HG03575 (cell line): ENCODE measurements at regions not wholly inside any gene's neighbourhood (a gene's known extent, or its start where the extent isn't known, plus 50 kb on each side); places are given as distances from the start of the nearest gene placed in this dataset.
"Not testable (repeated sequence)": the region's sequence is repeated elsewhere in the genome, so short reads cannot be mapped to it uniquely, and the experiment has no call there.

Experiments
- ATAC-seq: cut with Tn5 transposase; IDR thresholded peaks from one replicate; pipeline ENCODE4 v1.9.1; 2021; ENCODE audit not compliant: unreplicated experiment, insufficient number of reproducible peaks, low FRiP score; ENCODE audit errors: extremely low read depth

- ATAC-seq: peak; percentile 84
Observed at GRCh38 chr5:124504081-124504916, 242.1 kb downstream of the ZNF608 start.

GRCh38 chr5:124502551-124502950 lies 243.9 kb downstream of the ZNF608 start:
- ATAC-seq: no peak

- not testable (repeated sequence) for ATAC-seq
Observed at GRCh38 chr5:124499818-124500217, 246.6 kb downstream of the ZNF608 start.

GRCh38 chr5:124496968-124497367 lies 249.5 kb downstream of the ZNF608 start:
- ATAC-seq: not testable (repeated sequence)

GRCh38 chr5:124494540-124495116 lies 251.8 kb downstream of the ZNF608 start:
- ATAC-seq: no peak

GRCh38 chr5:124492444-124493224 lies 253.8 kb downstream of the ZNF608 start:
- no peak for ATAC-seq

- not testable (repeated sequence) for ATAC-seq
Observed at GRCh38 chr5:124490315-124490714, 256.1 kb downstream of the ZNF608 start.

GRCh38 chr5:124481419-124481818 lies 265.0 kb downstream of the ZNF608 start:
- no peak for ATAC-seq

GRCh38 chr5:124480964-124481363 lies 265.5 kb downstream of the ZNF608 start:
- no peak for ATAC-seq

- no peak for ATAC-seq
Observed at GRCh38 chr5:124480022-124480421, 266.4 kb downstream of the ZNF608 start.

GRCh38 chr5:124478264-124478663 lies 268.2 kb downstream of the ZNF608 start:
- ATAC-seq: no peak

- no peak for ATAC-seq
Observed at GRCh38 chr5:124477577-124477976, 268.9 kb downstream of the ZNF608 start.

- ATAC-seq: no peak
Observed at GRCh38 chr5:124477062-124477461, 269.4 kb downstream of the ZNF608 start.

GRCh38 chr5:124474528-124475215 lies 271.8 kb downstream of the ZNF608 start:
- no peak for ATAC-seq

GRCh38 chr5:124468671-124469411 lies 277.6 kb downstream of the ZNF608 start:
- no peak for ATAC-seq

GRCh38 chr5:124467745-124468144 lies 278.7 kb downstream of the ZNF608 start:
- no peak for ATAC-seq

- ATAC-seq: no peak
Observed at GRCh38 chr5:124466011-124466410, 280.4 kb downstream of the ZNF608 start.

- ATAC-seq: no peak
Observed at GRCh38 chr5:124463851-124464250, 282.6 kb downstream of the ZNF608 start.

- ATAC-seq: no peak
Observed at GRCh38 chr5:124462751-124463150, 283.7 kb downstream of the ZNF608 start.
